ENCODE measurements at regions not wholly inside any gene's neighbourhood (a gene's known extent, or its start where the extent isn't known, plus 50 kb on each side); places are given as distances from the start of the nearest gene placed in this dataset.

DNA sequence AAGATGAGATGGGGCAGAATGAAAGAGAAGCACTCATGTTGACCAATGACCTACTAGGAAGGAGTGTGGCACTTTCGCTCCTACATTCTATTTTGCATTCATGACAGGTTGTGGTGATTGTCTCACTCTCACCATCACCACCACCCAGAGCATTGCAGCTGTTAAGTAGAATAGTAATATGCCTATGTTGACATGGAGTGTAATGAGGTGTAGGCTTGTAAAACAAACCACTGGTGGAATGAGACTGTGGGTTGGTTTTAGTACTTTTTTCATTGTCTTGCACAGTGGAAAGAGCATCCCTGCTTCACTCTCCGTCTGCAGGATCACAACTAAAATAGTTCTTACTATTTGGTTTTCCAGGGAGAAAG lies 516.7 kb downstream of the NTRK2 start:
- DNase-seq (ENCODE audit: low read depth in 1 of 2, low spot score in 1 of 2), result no peak
- TF ChIP-seq POLR2AphosphoS5 (IDR thresholded peaks at IDR 0.05; ENCODE audit: low read depth), result no peak
- no peak for TF ChIP-seq GABPA (IDR thresholded peaks at IDR 0.05; ENCODE audit: low read depth)
- TF ChIP-seq, protein P1, sequence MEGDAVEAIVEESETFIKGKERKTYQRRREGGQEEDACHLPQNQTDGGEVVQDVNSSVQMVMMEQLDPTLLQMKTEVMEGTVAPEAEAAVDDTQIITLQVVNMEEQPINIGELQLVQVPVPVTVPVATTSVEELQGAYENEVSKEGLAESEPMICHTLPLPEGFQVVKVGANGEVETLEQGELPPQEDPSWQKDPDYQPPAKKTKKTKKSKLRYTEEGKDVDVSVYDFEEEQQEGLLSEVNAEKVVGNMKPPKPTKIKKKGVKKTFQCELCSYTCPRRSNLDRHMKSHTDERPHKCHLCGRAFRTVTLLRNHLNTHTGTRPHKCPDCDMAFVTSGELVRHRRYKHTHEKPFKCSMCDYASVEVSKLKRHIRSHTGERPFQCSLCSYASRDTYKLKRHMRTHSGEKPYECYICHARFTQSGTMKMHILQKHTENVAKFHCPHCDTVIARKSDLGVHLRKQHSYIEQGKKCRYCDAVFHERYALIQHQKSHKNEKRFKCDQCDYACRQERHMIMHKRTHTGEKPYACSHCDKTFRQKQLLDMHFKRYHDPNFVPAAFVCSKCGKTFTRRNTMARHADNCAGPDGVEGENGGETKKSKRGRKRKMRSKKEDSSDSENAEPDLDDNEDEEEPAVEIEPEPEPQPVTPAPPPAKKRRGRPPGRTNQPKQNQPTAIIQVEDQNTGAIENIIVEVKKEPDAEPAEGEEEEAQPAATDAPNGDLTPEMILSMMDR (IDR thresholded peaks at IDR 0.05; ENCODE audit: insufficient read depth, low read length), result no peak
- TF ChIP-seq, protein P2, sequence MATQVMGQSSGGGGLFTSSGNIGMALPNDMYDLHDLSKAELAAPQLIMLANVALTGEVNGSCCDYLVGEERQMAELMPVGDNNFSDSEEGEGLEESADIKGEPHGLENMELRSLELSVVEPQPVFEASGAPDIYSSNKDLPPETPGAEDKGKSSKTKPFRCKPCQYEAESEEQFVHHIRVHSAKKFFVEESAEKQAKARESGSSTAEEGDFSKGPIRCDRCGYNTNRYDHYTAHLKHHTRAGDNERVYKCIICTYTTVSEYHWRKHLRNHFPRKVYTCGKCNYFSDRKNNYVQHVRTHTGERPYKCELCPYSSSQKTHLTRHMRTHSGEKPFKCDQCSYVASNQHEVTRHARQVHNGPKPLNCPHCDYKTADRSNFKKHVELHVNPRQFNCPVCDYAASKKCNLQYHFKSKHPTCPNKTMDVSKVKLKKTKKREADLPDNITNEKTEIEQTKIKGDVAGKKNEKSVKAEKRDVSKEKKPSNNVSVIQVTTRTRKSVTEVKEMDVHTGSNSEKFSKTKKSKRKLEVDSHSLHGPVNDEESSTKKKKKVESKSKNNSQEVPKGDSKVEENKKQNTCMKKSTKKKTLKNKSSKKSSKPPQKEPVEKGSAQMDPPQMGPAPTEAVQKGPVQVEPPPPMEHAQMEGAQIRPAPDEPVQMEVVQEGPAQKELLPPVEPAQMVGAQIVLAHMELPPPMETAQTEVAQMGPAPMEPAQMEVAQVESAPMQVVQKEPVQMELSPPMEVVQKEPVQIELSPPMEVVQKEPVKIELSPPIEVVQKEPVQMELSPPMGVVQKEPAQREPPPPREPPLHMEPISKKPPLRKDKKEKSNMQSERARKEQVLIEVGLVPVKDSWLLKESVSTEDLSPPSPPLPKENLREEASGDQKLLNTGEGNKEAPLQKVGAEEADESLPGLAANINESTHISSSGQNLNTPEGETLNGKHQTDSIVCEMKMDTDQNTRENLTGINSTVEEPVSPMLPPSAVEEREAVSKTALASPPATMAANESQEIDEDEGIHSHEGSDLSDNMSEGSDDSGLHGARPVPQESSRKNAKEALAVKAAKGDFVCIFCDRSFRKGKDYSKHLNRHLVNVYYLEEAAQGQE (IDR thresholded peaks at IDR 0.05; ENCODE audit: insufficient replicate concordance, low read depth), result no peak
- no peak for TF ChIP-seq SPI1 (IDR thresholded peaks at IDR 0.05; ENCODE audit: borderline replicate concordance, low read depth)

DNA sequence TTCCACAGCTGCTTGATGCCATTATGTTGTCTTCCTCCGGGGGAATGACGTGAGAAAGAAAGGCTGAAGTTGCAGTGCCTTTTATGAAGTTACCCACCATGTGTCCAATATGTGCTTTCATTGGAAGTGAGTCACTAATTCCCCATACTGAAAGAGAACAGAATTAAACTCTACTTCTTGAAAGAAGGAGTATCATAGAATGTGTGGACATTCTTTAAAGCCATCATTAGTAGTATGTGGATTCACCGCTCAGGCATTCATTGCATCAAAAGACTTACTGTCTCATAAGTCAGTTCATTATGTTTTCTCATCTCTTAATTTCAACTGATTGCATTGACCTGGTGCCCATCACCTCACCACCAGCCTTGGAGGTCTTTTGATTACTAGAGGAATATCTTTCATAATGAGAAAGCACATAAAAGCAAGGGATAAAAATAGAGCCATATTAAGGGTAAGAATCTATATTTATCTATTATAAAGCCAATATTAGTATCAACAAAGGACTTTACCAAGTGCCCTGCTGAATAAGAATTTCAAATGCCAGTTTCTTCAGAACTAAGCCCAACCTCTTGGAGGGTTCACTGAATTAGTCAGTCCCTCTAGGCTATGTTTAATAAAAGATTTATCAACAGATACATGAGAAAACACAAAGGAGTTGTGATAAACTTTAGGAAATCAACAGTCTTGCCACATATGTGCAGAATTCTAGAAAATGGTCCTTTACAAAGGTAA lies 516.1 kb downstream of the NTRK2 start:
- TF ChIP-seq SPI1 (IDR thresholded peaks at IDR 0.05; ENCODE audit: borderline replicate concordance, low read depth) (no peak), POLR2AphosphoS5 (IDR thresholded peaks at IDR 0.05; ENCODE audit: low read depth) (no peak), GABPA (IDR thresholded peaks at IDR 0.05; ENCODE audit: low read depth) (no peak)
- TF ChIP-seq, protein P2 (IDR thresholded peaks at IDR 0.05; ENCODE audit: insufficient replicate concordance, low read depth), result no peak
- TF ChIP-seq, protein P1 (IDR thresholded peaks at IDR 0.05; ENCODE audit: insufficient read depth, low read length), result no peak
- no peak overlapping the region for H3K4me3 ChIP-seq (replicated peaks; ENCODE audit: insufficient read depth, low read length)
- no peaks in the 10 kb centered on the region for H3K27me3 ChIP-seq (ENCODE audit: insufficient read depth, poor library complexity, severe bottlenecking)
- H3K27ac ChIP-seq (replicated peaks), result no peak overlapping the region
- no peak for DNase-seq (ENCODE audit: low read depth in 1 of 2, low spot score in 1 of 2)

More for the DNA sequence above, 516.7 kb downstream of the NTRK2 start:
- Histone ChIP-seq H3K27me3 (ENCODE audit: insufficient read depth, poor library complexity, severe bottlenecking) (no peaks in the 10 kb centered on the region), H3K4me3 (replicated peaks; ENCODE audit: insufficient read depth, low read length) (no peak overlapping the region), H3K27ac (replicated peaks) (no peak overlapping the region)

DNA sequence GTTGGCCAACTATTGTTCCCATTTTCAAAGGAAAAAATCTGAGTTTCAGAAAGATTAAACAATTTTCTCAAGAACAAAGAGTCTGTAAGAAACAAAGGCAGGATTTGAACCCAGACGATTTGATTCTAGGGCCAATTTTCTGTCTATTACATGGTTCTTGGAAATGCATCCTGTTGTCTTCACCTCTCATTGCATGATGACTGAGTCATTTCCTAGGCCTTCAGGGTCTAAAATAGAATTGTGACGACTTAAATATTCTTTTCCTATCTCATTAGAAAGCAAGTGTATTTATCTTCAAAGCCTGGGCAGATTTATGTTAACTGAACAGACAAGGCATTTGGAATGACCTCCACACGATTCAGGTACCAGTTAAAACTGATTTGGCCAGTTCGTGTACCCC lies 512.9 kb downstream of the NTRK2 start:
- Histone ChIP-seq H3K4me3 (replicated peaks; ENCODE audit: insufficient read depth, low read length) (no peak overlapping the region), H3K27ac (replicated peaks) (no peak overlapping the region), H3K27me3 (ENCODE audit: insufficient read depth, poor library complexity, severe bottlenecking) (no peaks in the 10 kb centered on the region)
- TF ChIP-seq SPI1 (IDR thresholded peaks at IDR 0.05; ENCODE audit: borderline replicate concordance, low read depth) (no peak), GABPA (IDR thresholded peaks at IDR 0.05; ENCODE audit: low read depth) (no peak), POLR2AphosphoS5 (IDR thresholded peaks at IDR 0.05; ENCODE audit: low read depth) (no peak)
- TF ChIP-seq, protein P2 (IDR thresholded peaks at IDR 0.05; ENCODE audit: insufficient replicate concordance, low read depth), result no peak
- no peak for DNase-seq (ENCODE audit: low read depth in 1 of 2, low spot score in 1 of 2)

Measured in HL-60 (cell line).